Neural cell (in vitro differentiated cells): ENCODE measurements at regions not wholly inside any gene's neighbourhood (a gene's known extent, or its start where the extent isn't known, plus 50 kb on each side); places are given as distances from the start of the nearest gene placed in this dataset.

Experiments
- EZH2 ChIP-seq: fragments of 200-600, 300-800 bp; shearing (Covaris generic), sonication (generic); IDR thresholded peaks from 2 replicates; pipeline ENCODE4 v1.6.1; 2014; ENCODE audit warnings: antibody characterized with exemption, low read length, borderline replicate concordance, mild to moderate bottlenecking; ENCODE audit not compliant: insufficient read depth, poor library complexity, severe bottlenecking
- MXI1 ChIP-seq: fragments of 450-650 bp; conservative IDR thresholded peaks from 2 replicates; pipeline ENCODE4 v1.6.1; 2014; ENCODE audit warnings: antibody characterized with exemption, mild to moderate bottlenecking; ENCODE audit not compliant: poor library complexity, severe bottlenecking
- SMC3 ChIP-seq: fragments of 450-650 bp; conservative IDR thresholded peaks from 2 replicates; pipeline ENCODE4 v1.6.1; 2014; ENCODE audit warnings: antibody characterized with exemption, mild to moderate bottlenecking, moderate library complexity; ENCODE audit not compliant: poor library complexity
- TAF1 ChIP-seq: IDR thresholded peaks from 2 replicates; pipeline ENCODE4 v1.6.1; 2012; ENCODE audit warnings: low read depth
- TF ChIP-seq, protein P1 (sequence below): fragments of 450-650 bp; IDR thresholded peaks from 2 replicates; pipeline ENCODE4 v1.5.1; 2014; ENCODE audit warnings: antibody characterized with exemption, mild to moderate bottlenecking, moderate library complexity; ENCODE audit not compliant: poor library complexity, severe bottlenecking

DNA sequence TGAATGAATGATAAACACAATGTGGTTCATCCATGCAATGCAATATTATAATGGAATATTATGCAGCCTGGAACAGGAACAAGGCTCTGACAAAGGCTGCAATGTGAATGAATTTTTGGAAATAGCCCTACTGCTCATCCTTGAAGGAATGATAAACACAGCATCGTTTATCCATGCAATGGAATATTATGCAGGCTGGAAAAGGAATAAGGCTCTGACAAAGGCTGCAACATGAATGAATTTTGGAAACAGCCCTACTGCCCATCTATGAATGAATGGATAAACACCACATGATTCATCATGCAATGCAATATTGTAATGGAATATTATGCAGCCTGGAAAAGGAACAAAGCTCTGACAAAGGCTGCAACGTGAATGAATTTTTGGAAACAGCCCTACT is 159.4 kb downstream of the CRLF2 start:
- TF ChIP-seq MXI1 = no peak
- no peak for TF ChIP-seq EZH2
- TF ChIP-seq SMC3 = no peak
- TF ChIP-seq, protein P1, sequence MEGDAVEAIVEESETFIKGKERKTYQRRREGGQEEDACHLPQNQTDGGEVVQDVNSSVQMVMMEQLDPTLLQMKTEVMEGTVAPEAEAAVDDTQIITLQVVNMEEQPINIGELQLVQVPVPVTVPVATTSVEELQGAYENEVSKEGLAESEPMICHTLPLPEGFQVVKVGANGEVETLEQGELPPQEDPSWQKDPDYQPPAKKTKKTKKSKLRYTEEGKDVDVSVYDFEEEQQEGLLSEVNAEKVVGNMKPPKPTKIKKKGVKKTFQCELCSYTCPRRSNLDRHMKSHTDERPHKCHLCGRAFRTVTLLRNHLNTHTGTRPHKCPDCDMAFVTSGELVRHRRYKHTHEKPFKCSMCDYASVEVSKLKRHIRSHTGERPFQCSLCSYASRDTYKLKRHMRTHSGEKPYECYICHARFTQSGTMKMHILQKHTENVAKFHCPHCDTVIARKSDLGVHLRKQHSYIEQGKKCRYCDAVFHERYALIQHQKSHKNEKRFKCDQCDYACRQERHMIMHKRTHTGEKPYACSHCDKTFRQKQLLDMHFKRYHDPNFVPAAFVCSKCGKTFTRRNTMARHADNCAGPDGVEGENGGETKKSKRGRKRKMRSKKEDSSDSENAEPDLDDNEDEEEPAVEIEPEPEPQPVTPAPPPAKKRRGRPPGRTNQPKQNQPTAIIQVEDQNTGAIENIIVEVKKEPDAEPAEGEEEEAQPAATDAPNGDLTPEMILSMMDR = no peak
- no peak for TF ChIP-seq TAF1
